GM19452 (cell line): ENCODE measurements at regions not wholly inside any gene's neighbourhood (a gene's known extent, or its start where the extent isn't known, plus 50 kb on each side); places are given as distances from the start of the nearest gene placed in this dataset.

ENCODE experiments used
- ATAC-seq: cut with Tn5 transposase; IDR thresholded peaks from one replicate; pipeline ENCODE4 v1.9.1; 2021; ENCODE audit not compliant: unreplicated experiment

DNA sequence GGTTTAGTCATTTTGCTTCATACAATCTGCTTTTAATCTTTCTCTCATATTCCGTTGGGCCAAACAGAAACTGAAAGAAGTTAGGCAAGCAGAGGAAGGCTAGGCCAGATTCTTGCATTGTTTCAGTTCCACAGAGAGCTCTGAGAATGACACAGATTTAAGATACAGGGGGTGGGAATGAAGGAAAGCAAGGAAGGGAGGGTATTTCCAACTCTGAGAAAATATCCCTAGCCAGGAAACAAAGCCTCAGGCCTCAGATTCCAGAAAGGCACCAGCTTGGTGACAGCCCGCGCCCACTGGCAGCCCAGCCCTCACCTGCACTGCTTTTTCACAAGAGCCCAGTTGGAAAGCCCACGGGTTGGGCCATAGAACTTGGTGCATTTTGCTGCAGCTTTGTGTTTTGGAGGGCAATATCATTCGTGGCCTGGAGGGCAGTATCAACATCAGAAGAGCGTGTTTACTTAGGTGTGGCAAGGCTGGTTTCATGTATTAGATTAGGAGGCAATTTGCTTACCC, 63.5 kb downstream of the ENC1 start:
- peak; percentile 57 for ATAC-seq

DNA sequence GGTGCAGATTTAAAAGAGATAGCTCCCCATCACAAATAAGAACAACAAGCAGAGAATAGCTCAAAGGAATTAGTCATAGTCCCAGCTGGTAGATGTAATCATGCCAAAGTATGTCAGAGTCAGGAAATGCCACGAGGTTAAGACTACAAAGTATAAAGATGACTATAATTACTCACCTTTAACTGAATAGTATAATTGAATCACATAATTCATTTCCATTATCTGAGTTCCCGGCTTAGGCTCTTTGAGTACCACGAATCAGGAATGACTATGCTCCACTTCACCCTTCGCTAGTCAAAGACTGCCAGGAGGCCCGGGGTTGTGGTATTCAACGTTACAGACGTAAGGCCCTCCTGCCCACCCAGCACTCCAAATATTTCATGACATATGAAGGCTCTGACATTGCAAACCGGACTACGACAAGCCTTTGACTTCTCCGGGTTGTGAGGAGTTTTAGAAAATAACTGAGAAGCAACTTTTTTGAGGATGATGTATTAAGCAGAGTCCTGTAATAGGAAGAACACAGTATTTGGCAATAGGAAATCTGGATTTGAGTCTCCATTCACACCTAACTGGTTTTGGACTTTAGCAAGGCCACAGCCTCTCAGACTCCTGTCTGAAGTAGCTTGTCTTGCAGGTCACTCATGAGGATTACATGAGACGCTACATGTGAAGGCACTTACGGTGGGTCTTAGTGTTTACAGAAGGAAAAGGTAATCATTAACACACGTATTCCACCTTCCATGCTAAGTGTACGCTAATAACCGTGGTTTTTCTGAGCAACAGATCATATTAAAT, 64.6 kb downstream of the ENC1 start:
- no peak for ATAC-seq

DNA sequence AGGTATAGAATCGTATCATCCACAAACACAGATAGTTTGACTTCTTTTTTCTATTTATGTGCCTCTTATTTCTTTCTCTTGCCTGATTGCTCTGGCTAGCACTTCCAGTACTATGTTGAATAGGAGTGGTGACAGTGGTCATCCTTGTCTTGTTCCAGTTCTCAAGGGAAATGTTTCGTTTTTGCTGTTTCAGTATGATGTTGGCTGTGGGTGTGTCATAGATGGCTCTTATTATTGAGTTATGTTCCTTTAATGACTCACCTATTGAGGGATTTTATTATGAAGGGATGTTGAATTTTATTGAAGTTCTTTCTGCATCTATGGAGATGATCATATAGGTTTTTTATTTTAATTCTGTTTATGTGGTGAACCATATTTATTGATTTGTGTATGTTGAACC, 70.3 kb downstream of the ENC1 start:
- ATAC-seq: no peak

GRCh38 chr5:74567411-74567995, 73.0 kb downstream of the ENC1 start:
- no peak for ATAC-seq

GRCh38 chr5:74562122-74562521, 78.4 kb downstream of the ENC1 start:
- ATAC-seq: no peak

DNA sequence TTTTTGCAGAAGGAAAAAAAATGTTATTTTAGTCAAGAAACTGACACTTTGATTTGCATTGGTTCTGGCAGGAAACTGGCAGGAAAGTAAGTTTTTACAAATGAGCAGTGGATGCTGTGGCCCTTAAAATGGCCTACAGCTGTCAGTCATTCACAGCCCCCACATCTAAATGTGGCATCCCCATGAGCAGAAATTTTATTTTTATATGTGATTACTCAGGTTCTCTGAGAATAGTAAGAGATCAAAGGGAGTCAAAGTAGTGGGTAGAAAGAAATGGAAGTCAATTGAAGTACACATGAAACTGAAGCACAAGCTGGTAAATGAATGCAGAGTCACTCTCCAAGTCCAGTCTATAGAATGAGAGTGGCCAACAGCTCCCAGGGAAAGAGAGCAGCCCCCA, 80.3 kb downstream of the ENC1 start:
- no peak for ATAC-seq

DNA sequence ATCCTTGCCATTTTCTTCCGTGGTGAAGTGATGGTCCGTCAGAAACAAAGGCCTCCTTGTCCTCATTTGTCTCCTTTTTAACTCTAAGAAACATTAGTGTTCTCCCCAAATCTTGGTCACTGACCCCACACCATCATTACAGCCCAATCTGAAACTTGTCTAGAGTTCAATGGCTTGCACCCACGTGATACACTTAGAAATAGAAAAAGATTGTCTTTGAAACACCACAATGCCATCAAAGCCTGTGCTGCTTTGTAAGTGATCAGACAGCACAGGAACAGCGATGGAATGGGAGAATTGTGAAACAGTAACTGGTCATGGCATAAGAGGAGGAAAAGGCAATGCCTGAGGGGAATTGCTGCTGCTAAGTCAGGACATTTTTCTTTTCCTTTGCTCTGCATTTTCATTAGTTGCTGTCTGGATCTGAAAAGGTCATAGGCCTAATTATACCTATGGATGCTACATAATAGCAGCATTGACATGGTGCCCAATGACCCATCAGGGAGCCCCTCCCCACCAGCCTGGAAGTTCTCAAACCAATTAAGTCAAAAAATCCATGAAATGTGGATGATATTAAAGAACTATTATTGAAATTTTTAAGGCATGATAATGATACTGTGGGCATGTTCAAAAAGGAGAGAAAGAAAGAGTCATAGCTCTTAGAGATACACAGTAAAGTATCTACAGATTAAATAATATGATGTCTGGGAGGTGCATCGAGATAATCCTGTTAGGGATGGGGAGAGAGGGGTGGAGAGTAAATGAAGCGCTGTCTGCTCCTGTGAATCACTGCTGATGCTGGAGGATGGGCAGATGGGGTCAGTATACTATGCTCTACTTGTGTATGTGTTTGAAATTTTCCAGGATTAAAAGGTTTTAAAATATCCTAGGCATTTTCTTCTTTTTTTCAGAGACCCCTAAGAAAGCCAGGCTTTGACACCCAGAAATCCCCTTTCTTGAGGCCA, 83.6 kb downstream of the ENC1 start:
- no peak for ATAC-seq

GRCh38 chr5:74556006-74556405, 84.5 kb downstream of the ENC1 start:
- ATAC-seq: no peak

- ATAC-seq: no peak
Observed at GRCh38 chr5:74552101-74552500, 88.4 kb downstream of the ENC1 start.

DNA sequence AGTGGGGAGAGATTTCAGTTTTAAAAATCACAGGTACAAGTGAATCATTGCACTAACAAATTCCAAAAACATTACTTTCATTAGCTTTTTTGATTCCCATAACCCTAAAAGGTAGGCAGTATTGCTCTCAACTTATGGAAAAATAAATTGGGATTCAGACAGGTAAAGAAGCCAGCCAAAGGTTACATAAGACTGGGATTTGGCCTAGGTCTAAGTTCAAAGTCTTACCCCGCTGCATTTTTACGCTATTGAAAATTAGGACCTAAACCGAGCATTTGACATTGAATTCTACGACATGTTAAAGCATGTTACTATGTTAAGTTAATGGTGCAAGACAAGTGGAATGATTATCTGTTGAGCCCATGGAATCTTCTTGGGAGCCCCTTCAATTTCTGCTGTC, 89.6 kb downstream of the ENC1 start:
- ATAC-seq: no peak

GRCh38 chr5:74549384-74549783, 91.1 kb downstream of the ENC1 start:
- ATAC-seq: no peak

DNA sequence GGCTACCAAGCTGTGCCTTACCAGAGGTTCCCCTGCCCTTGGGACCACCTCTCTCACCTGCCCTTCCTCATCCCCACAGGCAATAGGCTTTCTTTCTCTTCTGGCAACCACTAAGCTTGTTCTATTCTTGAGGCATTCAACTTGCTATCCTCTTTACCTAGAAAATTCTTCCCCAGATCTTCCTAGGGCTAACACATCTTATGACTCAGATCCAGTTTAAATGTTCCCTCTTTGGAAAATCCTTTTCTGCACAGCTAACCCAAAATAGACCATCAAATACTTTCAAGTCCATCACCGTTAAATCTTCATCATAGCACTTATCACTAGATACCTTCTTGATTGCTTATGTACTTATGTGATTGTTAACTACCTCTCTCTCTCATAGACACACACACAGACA, 93.7 kb downstream of the ENC1 start:
- no peak for ATAC-seq

GRCh38 chr5:74544811-74545210, 95.7 kb downstream of the ENC1 start:
- ATAC-seq: no peak

- ATAC-seq: no peak
Observed at GRCh38 chr5:74543162-74543995, 97.1 kb downstream of the ENC1 start.

GRCh38 chr5:74542482-74542881, 98.0 kb downstream of the ENC1 start:
- no peak for ATAC-seq

DNA sequence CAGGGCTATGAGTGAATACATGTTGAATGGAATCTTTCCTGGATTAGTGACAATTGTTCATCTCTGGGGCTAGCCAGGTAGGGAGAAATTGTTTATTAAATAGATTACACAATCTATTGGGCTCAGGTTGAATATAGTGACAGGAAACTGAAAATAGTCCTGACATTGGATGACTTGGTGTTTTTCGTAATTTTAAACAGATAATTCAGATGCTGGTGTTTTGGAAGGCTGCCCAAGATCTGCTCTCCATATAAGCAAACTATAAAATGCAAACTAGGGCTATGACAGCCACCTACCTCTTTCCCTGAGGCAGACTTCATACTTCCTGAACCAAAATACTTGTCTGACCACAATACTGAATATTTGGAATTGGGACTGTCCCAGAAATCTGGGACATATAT, 99.1 kb downstream of the ENC1 start:
- ATAC-seq: no peak

DNA sequence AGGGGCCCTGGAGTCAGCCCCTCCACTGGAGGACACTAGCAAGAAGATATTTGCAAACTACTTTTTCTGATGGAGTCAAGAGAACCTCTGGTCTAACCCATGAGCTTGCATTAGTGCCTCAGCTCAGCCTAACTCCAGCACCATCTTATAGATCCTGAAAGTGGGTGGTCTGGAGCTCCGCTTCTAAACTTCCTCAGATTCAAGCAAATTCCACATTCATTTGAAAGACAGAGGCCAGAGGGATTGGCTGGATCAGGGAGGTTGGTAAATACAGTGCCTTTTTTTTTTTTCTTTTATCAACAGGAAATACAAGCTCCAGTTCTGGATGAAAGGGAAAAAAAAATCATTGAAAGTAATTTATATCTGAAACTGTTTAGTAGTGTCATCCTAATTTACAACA, 99.9 kb downstream of the ENC1 start:
- no peak for ATAC-seq

DNA sequence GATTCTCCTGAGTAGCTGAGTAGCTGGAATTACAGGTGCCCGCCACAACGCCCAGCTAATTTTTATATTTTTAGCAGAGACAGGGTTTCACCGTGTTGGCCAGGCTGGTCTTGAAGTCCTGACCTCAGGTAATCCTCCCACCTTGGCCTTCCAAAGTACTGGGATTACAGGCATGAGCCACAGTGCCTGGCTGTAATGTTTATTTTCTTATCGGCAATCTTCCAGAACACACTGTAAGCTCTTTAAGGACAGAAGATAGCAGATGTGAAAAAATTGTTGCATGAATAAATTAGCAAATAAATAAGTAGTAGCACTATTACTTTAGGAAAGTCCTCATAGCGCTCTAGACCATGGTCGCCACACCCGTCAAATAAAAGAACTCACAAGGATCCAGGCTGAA, 100.5 kb downstream of the ENC1 start:
- no peak for ATAC-seq

GRCh38 chr5:74538206-74538661, 102.3 kb downstream of the ENC1 start:
- ATAC-seq: no peak

- no peak for ATAC-seq
Observed at GRCh38 chr5:74536658-74537057, 103.9 kb downstream of the ENC1 start.

DNA sequence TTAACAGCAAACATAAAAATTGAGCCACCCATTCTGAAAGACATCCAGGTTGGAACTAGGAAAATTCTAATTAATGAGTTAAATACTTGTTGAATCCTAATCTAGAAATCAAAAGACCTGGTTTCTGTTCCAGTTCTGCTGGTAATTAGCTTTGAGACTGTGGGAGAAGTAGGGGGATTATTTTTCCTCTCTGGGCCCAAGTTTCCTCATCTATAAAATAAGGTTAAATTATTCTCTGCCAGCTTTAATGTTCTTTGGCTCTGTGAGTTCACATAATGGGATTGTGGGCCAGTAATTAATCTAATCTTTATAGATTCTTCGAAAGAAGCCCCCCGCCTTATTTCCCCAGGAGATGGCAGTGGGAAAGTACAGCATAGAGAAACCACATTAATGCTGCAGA, 104.6 kb downstream of the ENC1 start:
- ATAC-seq: no peak
